Progenitor cell of endocrine pancreas (in vitro differentiated cells): ENCODE measurements at regions not wholly inside any gene's neighbourhood (a gene's known extent, or its start where the extent isn't known, plus 50 kb on each side); places are given as distances from the start of the nearest gene placed in this dataset.

Experiments used
- DNase-seq: peaks from one replicate; pipeline ENCODE4 v3.0.0; 2021; ENCODE audit warnings: low spot score; ENCODE audit not compliant: unreplicated experiment
- H3K27ac Mint-ChIP-seq: 2 replicates; pipeline ENCODE4 v1.8.0; 2021; ENCODE audit warnings: mild to moderate bottlenecking, moderate library complexity, mixed read lengths
- H3K27me3 Mint-ChIP-seq: 2 replicates; pipeline ENCODE4 v1.8.0; 2021; ENCODE audit warnings: mixed read lengths
- H3K36me3 Mint-ChIP-seq: 2 replicates; pipeline ENCODE4 v1.8.0; 2022; ENCODE audit warnings: mixed read lengths; ENCODE audit not compliant: insufficient read depth
- H3K4me1 Mint-ChIP-seq: 2 replicates; pipeline ENCODE4 v1.8.0; 2021; ENCODE audit warnings: low read depth, mixed read lengths
- H3K4me3 Mint-ChIP-seq: 2 replicates; pipeline ENCODE4 v1.8.0; 2021; ENCODE audit warnings: low read depth, mild to moderate bottlenecking, moderate library complexity, mixed read lengths
- H3K9me3 Mint-ChIP-seq: 2 replicates; pipeline ENCODE4 v1.8.0; 2021; ENCODE audit warnings: low read depth, mixed read lengths
- TF ChIP-seq, protein P1 (sequence below): fragments of 200-600 bp; sonication (generic); IDR thresholded peaks from one replicate; pipeline ENCODE4 v1.5.0; 2021; ENCODE audit warnings: antibody characterized with exemption, mild to moderate bottlenecking; ENCODE audit not compliant: unreplicated experiment

DNA sequence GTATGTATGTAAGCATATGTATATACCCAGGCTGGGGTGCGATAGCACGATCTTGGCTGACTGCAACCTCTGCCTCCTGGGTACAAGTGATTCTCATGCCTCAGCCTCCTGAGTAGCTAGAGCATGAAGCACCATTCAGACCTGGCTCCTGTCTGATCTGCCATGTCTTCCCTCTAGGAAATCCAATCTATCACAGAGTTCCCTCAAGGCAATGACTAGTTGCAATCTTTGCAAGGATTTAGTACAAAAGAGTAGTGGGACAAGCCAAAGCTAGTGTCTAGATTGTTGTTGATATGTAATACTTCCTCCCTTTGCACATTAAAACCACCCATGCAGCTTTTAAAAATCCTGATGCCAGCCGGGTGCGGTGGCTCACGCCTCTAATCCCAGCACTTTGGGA, 60.5 kb upstream of the PRKAR2B start:
- no peaks in the 10 kb centered on the region for H3K36me3 Mint-ChIP-seq
- TF ChIP-seq, protein P1, sequence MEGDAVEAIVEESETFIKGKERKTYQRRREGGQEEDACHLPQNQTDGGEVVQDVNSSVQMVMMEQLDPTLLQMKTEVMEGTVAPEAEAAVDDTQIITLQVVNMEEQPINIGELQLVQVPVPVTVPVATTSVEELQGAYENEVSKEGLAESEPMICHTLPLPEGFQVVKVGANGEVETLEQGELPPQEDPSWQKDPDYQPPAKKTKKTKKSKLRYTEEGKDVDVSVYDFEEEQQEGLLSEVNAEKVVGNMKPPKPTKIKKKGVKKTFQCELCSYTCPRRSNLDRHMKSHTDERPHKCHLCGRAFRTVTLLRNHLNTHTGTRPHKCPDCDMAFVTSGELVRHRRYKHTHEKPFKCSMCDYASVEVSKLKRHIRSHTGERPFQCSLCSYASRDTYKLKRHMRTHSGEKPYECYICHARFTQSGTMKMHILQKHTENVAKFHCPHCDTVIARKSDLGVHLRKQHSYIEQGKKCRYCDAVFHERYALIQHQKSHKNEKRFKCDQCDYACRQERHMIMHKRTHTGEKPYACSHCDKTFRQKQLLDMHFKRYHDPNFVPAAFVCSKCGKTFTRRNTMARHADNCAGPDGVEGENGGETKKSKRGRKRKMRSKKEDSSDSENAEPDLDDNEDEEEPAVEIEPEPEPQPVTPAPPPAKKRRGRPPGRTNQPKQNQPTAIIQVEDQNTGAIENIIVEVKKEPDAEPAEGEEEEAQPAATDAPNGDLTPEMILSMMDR, result no peak
- H3K27ac Mint-ChIP-seq, result no peak overlapping the region
- H3K9me3 Mint-ChIP-seq, result no peaks in the 10 kb centered on the region
- no peak for DNase-seq
- no peaks in the 10 kb centered on the region for H3K27me3 Mint-ChIP-seq
- peaks cover 5% of the 10 kb centered on the region for H3K4me1 Mint-ChIP-seq
- H3K4me3 Mint-ChIP-seq, result no peak overlapping the region

DNA sequence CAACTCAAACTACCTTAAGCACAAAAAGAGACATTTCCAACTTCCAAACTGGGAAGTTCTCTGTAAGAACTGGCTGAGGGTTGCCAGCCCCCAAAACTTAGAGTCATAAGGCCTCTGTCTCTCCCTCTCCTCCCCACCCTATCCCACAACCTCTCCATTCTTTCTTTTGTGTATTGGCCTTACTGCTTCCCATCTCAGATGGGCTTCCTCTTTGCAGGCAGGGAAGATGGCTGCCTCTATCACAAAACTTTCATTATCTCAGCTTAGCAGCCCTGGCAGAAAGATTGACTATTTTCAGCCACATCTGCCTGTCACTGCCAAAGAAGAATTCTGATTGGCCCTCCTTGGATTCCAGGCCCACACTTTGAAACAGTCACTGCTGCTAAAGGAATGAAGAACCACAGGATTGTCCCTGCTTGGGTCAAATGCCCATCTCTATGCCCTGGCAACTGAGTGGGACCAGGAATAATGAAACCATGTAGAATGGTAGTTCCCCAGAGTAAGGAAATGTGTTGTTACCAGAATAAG, 58.0 kb upstream of the PRKAR2B start:
- H3K4me3 Mint-ChIP-seq, result no peak overlapping the region
- no peaks in the 10 kb centered on the region for H3K9me3 Mint-ChIP-seq
- TF ChIP-seq, protein P1, result no peak
- no peaks in the 10 kb centered on the region for H3K36me3 Mint-ChIP-seq
- H3K27ac Mint-ChIP-seq, result no peak overlapping the region
- no peaks in the 10 kb centered on the region for H3K27me3 Mint-ChIP-seq
- H3K4me1 Mint-ChIP-seq, result peaks cover 8% of the 10 kb centered on the region
- DNase-seq, result no peak

DNA sequence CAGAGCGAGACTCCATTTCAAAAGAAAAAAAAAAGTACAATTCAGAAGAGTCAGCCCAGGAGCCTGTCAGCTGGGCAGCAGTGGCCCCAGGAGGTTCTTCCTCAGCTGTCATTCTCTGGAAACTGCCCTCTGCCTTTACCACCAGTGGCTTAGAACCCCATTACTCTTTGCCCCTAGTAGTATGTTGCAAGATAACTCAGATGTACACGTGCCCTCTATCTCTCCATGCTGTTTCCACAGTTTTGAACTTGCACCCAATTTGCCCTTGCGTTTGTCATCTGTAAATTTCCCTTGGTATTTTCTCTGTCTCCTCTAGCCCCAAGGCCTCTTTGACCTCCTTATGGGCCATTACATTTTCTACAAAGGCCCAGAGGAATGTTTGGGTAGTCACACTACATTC, 56.7 kb upstream of the PRKAR2B start:
- no peak for DNase-seq
- Mint-ChIP-seq H3K4me3 (no peak overlapping the region), H3K36me3 (no peaks in the 10 kb centered on the region), H3K27me3 (no peaks in the 10 kb centered on the region), H3K9me3 (no peaks in the 10 kb centered on the region), H3K4me1 (peaks cover 2% of the 10 kb centered on the region), H3K27ac (no peak overlapping the region)
- TF ChIP-seq, protein P1, result no peak

DNA sequence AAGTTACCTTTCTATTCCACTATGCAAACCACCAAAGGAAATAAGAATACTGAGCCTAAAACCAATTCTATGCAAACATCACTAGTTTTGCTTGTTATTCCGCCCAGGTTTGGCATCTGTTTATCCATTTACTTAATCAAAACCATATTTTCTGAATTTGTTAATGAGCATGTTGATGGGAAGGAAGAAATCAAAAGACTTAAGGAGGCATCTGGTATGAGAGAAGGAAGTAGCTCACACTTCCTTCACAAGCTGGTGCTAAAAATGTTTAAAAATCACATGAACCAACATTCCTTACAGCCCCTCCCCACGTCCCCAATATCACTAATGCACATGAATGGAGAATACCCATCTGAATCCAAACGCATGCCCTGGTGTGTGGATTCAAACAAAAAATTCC, 52.0 kb upstream of the PRKAR2B start:
- no peaks in the 10 kb centered on the region for H3K9me3 Mint-ChIP-seq
- no peak overlapping the region for H3K4me3 Mint-ChIP-seq
- H3K36me3 Mint-ChIP-seq, result no peaks in the 10 kb centered on the region
- H3K27me3 Mint-ChIP-seq, result no peaks in the 10 kb centered on the region
- DNase-seq, result no peak
- TF ChIP-seq, protein P1, result no peak
- peaks cover 2% of the 10 kb centered on the region for H3K4me1 Mint-ChIP-seq
- no peak overlapping the region for H3K27ac Mint-ChIP-seq
